ENCODE measurements at regions not wholly inside any gene's neighbourhood (a gene's known extent, or its start where the extent isn't known, plus 50 kb on each side); places are given as distances from the start of the nearest gene placed in this dataset.

GRCh38 chr2:150293771-150294170 lies 193.7 kb downstream of the RND3 start:
- no peaks in the 10 kb centered on the region for H3K4me1 Mint-ChIP-seq (ENCODE audit: low read depth)
- H3K27ac Mint-ChIP-seq = no peak overlapping the region
- DNase-seq (ENCODE audit: low spot score) = no peak
- H3K4me3 Mint-ChIP-seq (ENCODE audit: low read depth) = no peak overlapping the region
- H3K36me3 Mint-ChIP-seq (ENCODE audit: low read depth) = no peaks in the 10 kb centered on the region
- intact Hi-C loops (cut with micrococcal nuclease) = no loop called here
- no peaks in the 10 kb centered on the region for H3K27me3 Mint-ChIP-seq (ENCODE audit: low read depth)
- no peaks in the 10 kb centered on the region for H3K9me3 Mint-ChIP-seq

DNA sequence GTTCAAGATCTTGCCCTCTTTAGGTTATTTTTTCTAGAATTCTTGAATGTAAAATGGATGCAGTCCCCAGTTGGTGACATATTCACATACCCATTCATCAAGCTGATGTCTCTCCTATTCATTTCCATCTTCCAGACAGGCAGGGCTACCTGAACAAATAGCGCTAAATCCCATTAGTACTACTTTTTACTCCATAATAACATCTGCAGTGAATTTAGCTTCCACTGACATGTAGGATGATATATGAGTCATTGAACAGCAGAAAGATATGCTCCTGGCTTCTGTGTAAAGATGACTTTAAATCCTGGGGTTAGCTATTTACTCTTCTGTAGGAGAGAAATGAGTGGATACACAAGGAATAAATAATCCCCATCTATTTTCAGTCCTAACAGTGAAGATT lies 194.7 kb downstream of the RND3 start:
- H3K36me3 Mint-ChIP-seq (ENCODE audit: low read depth) = no peaks in the 10 kb centered on the region
- H3K4me1 Mint-ChIP-seq (ENCODE audit: low read depth) = no peaks in the 10 kb centered on the region
- intact Hi-C loops (cut with micrococcal nuclease) = no loop called here
- DNase-seq (ENCODE audit: low spot score) = no peak
- H3K9me3 Mint-ChIP-seq = no peaks in the 10 kb centered on the region
- no peaks in the 10 kb centered on the region for H3K27me3 Mint-ChIP-seq (ENCODE audit: low read depth)
- no peak overlapping the region for H3K27ac Mint-ChIP-seq
- H3K4me3 Mint-ChIP-seq (ENCODE audit: low read depth) = no peak overlapping the region

- H3K27ac Mint-ChIP-seq = no peak overlapping the region
- H3K4me1 Mint-ChIP-seq (ENCODE audit: low read depth) = no peaks in the 10 kb centered on the region
- no peaks in the 10 kb centered on the region for H3K27me3 Mint-ChIP-seq (ENCODE audit: low read depth)
- intact Hi-C loops (cut with micrococcal nuclease) = no loop called here
- DNase-seq (ENCODE audit: low spot score) = no peak
- H3K4me3 Mint-ChIP-seq (ENCODE audit: low read depth) = no peak overlapping the region
- no peaks in the 10 kb centered on the region for H3K9me3 Mint-ChIP-seq
- no peaks in the 10 kb centered on the region for H3K36me3 Mint-ChIP-seq (ENCODE audit: low read depth)
These were observed 195.3 kb downstream of the RND3 start for GRCh38 chr2:150292192-150292591.

DNA sequence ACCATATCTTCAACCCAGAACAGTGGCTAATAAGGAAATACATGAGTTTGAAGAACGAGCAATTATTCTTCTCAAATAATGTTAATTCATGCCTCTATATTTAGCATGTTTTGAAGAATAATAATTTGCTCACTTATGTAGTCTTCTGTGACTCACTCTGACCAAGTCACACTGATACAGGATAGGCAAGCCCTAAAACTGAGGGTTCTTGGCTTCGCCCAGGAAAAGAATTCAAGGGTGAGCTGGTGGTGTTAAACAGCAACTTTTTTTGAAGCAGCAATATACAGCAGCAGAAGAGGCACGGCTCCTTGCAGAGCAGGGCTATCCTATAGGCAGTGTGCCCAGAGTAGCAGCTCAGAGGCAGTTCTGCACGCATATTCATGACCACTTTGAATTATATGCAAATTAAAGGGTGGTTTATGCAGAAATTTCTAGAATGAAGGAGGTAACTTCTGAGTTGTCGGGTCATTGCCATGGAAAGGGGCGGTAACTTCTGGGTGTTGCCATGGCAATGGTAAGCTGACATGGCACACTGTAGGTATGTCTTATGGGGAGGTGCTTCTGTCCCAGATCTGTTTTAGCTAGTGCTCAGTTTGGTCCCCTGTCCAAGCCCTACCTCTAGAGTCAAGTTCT lies 200.6 kb downstream of the RND3 start:
- Mint-ChIP-seq H3K36me3 (ENCODE audit: low read depth) (no peaks in the 10 kb centered on the region), H3K4me3 (ENCODE audit: low read depth) (no peak overlapping the region), H3K4me1 (ENCODE audit: low read depth) (no peaks in the 10 kb centered on the region), H3K27me3 (ENCODE audit: low read depth) (no peaks in the 10 kb centered on the region), H3K9me3 (no peaks in the 10 kb centered on the region), H3K27ac (no peak overlapping the region)
- intact Hi-C loops (cut with micrococcal nuclease) = no loop called here
- no peak for DNase-seq (ENCODE audit: low spot score)

GRCh38 chr2:150284116-150284515 lies 203.4 kb downstream of the RND3 start:
- Mint-ChIP-seq H3K27ac (no peak overlapping the region), H3K9me3 (peaks cover 3% of the 10 kb centered on the region), H3K4me1 (ENCODE audit: low read depth) (no peaks in the 10 kb centered on the region), H3K36me3 (ENCODE audit: low read depth) (no peaks in the 10 kb centered on the region), H3K27me3 (ENCODE audit: low read depth) (no peaks in the 10 kb centered on the region), H3K4me3 (ENCODE audit: low read depth) (no peak overlapping the region)
- no peak for DNase-seq (ENCODE audit: low spot score)
- intact Hi-C loops (cut with micrococcal nuclease) = no loop called here

- Mint-ChIP-seq H3K27ac (no peak overlapping the region), H3K4me3 (ENCODE audit: low read depth) (no peak overlapping the region), H3K27me3 (ENCODE audit: low read depth) (no peaks in the 10 kb centered on the region), H3K36me3 (ENCODE audit: low read depth) (no peaks in the 10 kb centered on the region), H3K4me1 (ENCODE audit: low read depth) (no peaks in the 10 kb centered on the region), H3K9me3 (peaks cover 9% of the 10 kb centered on the region)
- DNase-seq (ENCODE audit: low spot score) = no peak
- intact Hi-C loops (cut with micrococcal nuclease) = no loop called here
These were observed 204.6 kb downstream of the RND3 start for GRCh38 chr2:150282771-150283371.

DNA sequence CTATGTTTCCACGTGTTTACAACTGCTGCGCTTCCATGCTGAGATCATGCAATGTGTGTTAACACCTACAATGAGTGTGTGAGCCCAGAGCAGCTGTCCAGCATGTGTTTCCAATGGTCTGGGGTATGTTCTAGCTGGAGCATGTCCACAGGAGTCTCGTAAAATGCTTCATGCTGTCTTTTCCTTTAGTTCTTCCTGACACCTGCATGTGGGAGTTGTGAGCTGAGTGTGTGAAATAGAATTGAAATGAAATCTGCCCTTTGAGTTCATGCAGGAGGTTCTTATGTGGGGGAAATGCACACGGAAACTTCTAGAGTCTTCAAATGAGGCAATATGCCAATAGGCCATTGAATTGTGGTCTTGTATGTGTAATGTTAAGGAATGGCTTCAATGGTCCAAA lies 205.1 kb downstream of the RND3 start:
- Mint-ChIP-seq H3K27me3 (ENCODE audit: low read depth) (no peaks in the 10 kb centered on the region), H3K36me3 (ENCODE audit: low read depth) (no peaks in the 10 kb centered on the region), H3K4me3 (ENCODE audit: low read depth) (no peak overlapping the region), H3K27ac (no peak overlapping the region), H3K4me1 (ENCODE audit: low read depth) (no peaks in the 10 kb centered on the region), H3K9me3 (peaks cover 12% of the 10 kb centered on the region)
- DNase-seq (ENCODE audit: low spot score) = no peak
- intact Hi-C loops (cut with micrococcal nuclease) = no loop called here

- Mint-ChIP-seq H3K4me1 (ENCODE audit: low read depth) (no peaks in the 10 kb centered on the region), H3K27me3 (ENCODE audit: low read depth) (no peaks in the 10 kb centered on the region), H3K27ac (no peak overlapping the region), H3K36me3 (ENCODE audit: low read depth) (no peaks in the 10 kb centered on the region), H3K9me3 (peaks cover 25% of the 10 kb centered on the region), H3K4me3 (ENCODE audit: low read depth) (no peak overlapping the region)
- intact Hi-C loops (cut with micrococcal nuclease) = no loop called here
- no peak for DNase-seq (ENCODE audit: low spot score)
These were observed 207.2 kb downstream of the RND3 start for GRCh38 chr2:150280231-150280630.

- no peaks in the 10 kb centered on the region for H3K27me3 Mint-ChIP-seq (ENCODE audit: low read depth)
- no peaks in the 10 kb centered on the region for H3K36me3 Mint-ChIP-seq (ENCODE audit: low read depth)
- intact Hi-C loops (cut with micrococcal nuclease) = no loop called here
- H3K4me3 Mint-ChIP-seq (ENCODE audit: low read depth) = no peak overlapping the region
- no peak overlapping the region for H3K27ac Mint-ChIP-seq
- H3K4me1 Mint-ChIP-seq (ENCODE audit: low read depth) = no peaks in the 10 kb centered on the region
- H3K9me3 Mint-ChIP-seq = peaks cover 25% of the 10 kb centered on the region
- no peak for DNase-seq (ENCODE audit: low spot score)
These were observed 207.8 kb downstream of the RND3 start for GRCh38 chr2:150279686-150280085.

- Mint-ChIP-seq H3K4me3 (ENCODE audit: low read depth) (no peak overlapping the region), H3K4me1 (ENCODE audit: low read depth) (no peaks in the 10 kb centered on the region), H3K9me3 (peaks cover 25% of the 10 kb centered on the region), H3K36me3 (ENCODE audit: low read depth) (no peaks in the 10 kb centered on the region), H3K27me3 (ENCODE audit: low read depth) (no peaks in the 10 kb centered on the region), H3K27ac (no peak overlapping the region)
- intact Hi-C loops (cut with micrococcal nuclease) = no loop called here
- no peak for DNase-seq (ENCODE audit: low spot score)
These were observed 210.7 kb downstream of the RND3 start for GRCh38 chr2:150276737-150277136.

DNA sequence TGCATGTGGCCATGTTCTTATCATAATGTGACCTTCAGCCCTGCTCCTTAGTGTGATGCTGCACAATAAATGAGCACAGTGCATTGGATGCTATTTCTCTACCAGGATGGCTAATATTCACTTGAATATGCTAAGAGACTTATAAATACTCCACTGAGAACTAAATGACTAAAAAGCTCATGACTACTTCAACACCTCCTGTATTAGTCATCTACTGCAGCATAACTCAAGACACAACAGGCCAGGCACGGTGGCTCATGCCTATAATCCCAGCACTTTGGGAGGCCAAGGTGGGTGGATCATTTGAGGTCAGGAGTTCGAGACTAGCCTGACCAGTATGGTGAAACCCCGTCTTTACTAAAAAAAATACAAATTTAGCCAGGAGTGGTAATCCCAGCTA lies 213.4 kb downstream of the RND3 start:
- H3K27me3 Mint-ChIP-seq (ENCODE audit: low read depth) = no peaks in the 10 kb centered on the region
- H3K4me1 Mint-ChIP-seq (ENCODE audit: low read depth) = no peaks in the 10 kb centered on the region
- H3K9me3 Mint-ChIP-seq = peaks cover 22% of the 10 kb centered on the region
- H3K27ac Mint-ChIP-seq = no peak overlapping the region
- intact Hi-C loops (cut with micrococcal nuclease) = no loop called here
- H3K36me3 Mint-ChIP-seq (ENCODE audit: low read depth) = no peaks in the 10 kb centered on the region
- no peak for DNase-seq (ENCODE audit: low spot score)
- no peak overlapping the region for H3K4me3 Mint-ChIP-seq (ENCODE audit: low read depth)

DNA sequence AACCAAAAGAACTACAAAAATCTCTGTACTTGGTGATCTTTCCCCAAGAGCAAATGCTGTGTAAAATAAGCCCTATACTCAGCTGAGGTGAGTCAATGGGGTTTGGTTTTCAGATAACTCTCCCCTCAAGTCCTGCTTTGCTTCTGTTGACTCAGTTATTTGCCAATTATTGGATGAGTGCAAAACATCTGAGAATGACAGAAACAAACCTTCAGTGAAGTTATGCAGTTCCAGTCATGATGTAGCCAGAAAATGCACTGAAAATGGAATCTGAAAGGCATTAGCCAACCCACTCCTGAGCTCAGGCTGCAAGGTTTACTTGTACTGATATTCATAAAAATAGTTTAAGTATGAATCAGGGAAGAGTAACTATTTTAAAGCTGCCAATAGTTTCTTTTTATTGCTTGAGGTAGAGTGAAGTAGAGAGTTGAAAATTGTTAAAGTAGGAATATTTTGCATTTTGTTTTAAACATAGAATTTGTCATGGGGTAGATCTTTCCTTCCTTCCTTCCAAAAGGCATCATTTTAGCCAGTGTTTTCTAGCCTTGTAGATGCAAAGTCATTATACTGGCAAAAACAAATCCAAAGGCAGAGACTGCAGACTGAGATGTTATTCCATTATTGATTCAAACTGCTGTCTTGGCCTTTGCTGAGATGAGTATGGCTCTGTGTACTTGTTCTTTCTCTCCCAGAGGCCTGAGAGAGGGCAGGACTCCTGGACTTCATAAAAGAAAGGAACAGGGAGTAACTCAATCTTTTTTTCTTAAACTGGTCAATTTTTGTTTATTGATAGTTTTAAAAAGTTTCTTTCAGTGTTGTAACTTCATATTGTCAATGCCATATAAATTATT lies 215.3 kb downstream of the RND3 start:
- DNase-seq (ENCODE audit: low spot score) = no peak
- H3K9me3 Mint-ChIP-seq = peaks cover 11% of the 10 kb centered on the region
- no peak overlapping the region for H3K4me3 Mint-ChIP-seq (ENCODE audit: low read depth)
- intact Hi-C loops (cut with micrococcal nuclease) = no loop called here
- H3K27me3 Mint-ChIP-seq (ENCODE audit: low read depth) = no peaks in the 10 kb centered on the region
- H3K4me1 Mint-ChIP-seq (ENCODE audit: low read depth) = no peaks in the 10 kb centered on the region
- H3K36me3 Mint-ChIP-seq (ENCODE audit: low read depth) = no peaks in the 10 kb centered on the region
- H3K27ac Mint-ChIP-seq = no peak overlapping the region

- Mint-ChIP-seq H3K4me1 (ENCODE audit: low read depth) (no peaks in the 10 kb centered on the region), H3K27me3 (ENCODE audit: low read depth) (no peaks in the 10 kb centered on the region), H3K27ac (no peak overlapping the region), H3K36me3 (ENCODE audit: low read depth) (no peaks in the 10 kb centered on the region), H3K4me3 (ENCODE audit: low read depth) (no peak overlapping the region), H3K9me3 (no peaks in the 10 kb centered on the region)
- DNase-seq (ENCODE audit: low spot score) = no peak
- intact Hi-C loops (cut with micrococcal nuclease) = no loop called here
These were observed 219.6 kb downstream of the RND3 start for GRCh38 chr2:150267651-150268415.

All from activated T-helper 2 cell treated with anti-CD3 and anti-CD28 coated beads, Interferon-gamma antibody, Interleukin-2, Interleukin-4, amounts not matched to agents 10 μg/mL and 5 μg/mL and 100 μg/mL, durations not matched to agents 14 hours and 24 hours and 36 hours (primary cell).